Naive B cell (primary cell): ENCODE measurements at regions not wholly inside any gene's neighbourhood (a gene's known extent, or its start where the extent isn't known, plus 50 kb on each side); places are given as distances from the start of the nearest gene placed in this dataset.

Source experiments
- ATAC-seq, 2 donors: fragments of 150-1000 bp; cut with Tn5 transposase; 2 replicates each; pipeline ENCODE4 v1.10.0; 2021; ENCODE audit warnings: low read depth in 2 of 2, mild to moderate bottlenecking in 2 of 2, moderate library complexity in 2 of 2
- DNase-seq: peaks from one replicate; pipeline ENCODE4 v3.0.0; 2022
- H3K27ac Mint-ChIP-seq, 6 donors: one replicate each; pipeline ENCODE4 v1.8.0; 2020 to 2022; ENCODE audit warnings: mild to moderate bottlenecking in 6 of 6, mixed read lengths in 6 of 6, moderate library complexity in 5 of 6, inconsistent platforms in 2 of 6
- H3K27me3 Mint-ChIP-seq, 3 donors: one replicate each; pipeline ENCODE4 v1.8.0; 2021 to 2022; ENCODE audit warnings: mixed read lengths in 3 of 3, mild to moderate bottlenecking in 1 of 3
- H3K36me3 Mint-ChIP-seq, 2 donors: one replicate each; pipeline ENCODE4 v1.8.0; 2020 to 2022; ENCODE audit warnings: mixed read lengths in 2 of 2, inconsistent platforms in 1 of 2, mild to moderate bottlenecking in 1 of 2
- H3K4me1 Mint-ChIP-seq, 3 donors: one replicate each; pipeline ENCODE4 v1.8.0; 2020 to 2022; ENCODE audit warnings: mixed read lengths in 3 of 3, inconsistent platforms in 1 of 3, mild to moderate bottlenecking in 1 of 3, moderate library complexity in 1 of 3
- H3K4me3 Mint-ChIP-seq, 8 donors: one replicate each; pipeline ENCODE4 v1.8.0; 2020 to 2022; ENCODE audit warnings: mild to moderate bottlenecking in 8 of 8, mixed read lengths in 8 of 8, moderate library complexity in 8 of 8, inconsistent platforms in 2 of 8
- H3K9me3 Mint-ChIP-seq, 7 donors: one replicate each; pipeline ENCODE4 v1.8.0; 2020 to 2022; ENCODE audit warnings: mixed read lengths in 7 of 7, mild to moderate bottlenecking in 5 of 7, inconsistent platforms in 2 of 7, moderate library complexity in 1 of 7

DNA sequence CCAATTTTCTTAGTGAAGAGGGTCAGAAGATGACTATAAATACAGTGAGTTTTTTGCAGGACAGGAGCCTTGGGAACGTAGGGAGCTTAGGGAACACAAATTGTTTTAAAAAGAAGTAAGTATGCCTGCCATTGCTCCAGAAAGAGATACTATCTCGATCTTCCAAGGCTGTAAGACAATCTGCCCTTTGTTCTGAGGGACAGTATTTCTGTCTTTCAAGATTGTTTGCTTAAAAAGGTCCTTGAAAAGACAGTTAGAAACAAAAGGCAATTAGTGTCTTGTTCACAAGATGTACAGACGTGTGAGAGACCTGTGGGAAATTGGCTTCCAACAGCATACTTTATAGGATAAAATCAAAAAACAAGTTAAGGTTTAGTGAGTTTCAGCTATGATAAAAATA lies 321.2 kb upstream of the FAR2 start:
- H3K4me1 Mint-ChIP-seq: no peaks in the 10 kb centered on the region
- H3K9me3 Mint-ChIP-seq: peaks cover 0 to 3% (median 2%) of the 10 kb centered on the region in 7 donors
- no peaks in the 10 kb centered on the region for H3K27me3 Mint-ChIP-seq
- H3K36me3 Mint-ChIP-seq: no peaks in the 10 kb centered on the region
- no peak for ATAC-seq
- H3K27ac Mint-ChIP-seq: no peak overlapping the region
- H3K4me3 Mint-ChIP-seq: no peak overlapping the region
- DNase-seq: no peak

DNA sequence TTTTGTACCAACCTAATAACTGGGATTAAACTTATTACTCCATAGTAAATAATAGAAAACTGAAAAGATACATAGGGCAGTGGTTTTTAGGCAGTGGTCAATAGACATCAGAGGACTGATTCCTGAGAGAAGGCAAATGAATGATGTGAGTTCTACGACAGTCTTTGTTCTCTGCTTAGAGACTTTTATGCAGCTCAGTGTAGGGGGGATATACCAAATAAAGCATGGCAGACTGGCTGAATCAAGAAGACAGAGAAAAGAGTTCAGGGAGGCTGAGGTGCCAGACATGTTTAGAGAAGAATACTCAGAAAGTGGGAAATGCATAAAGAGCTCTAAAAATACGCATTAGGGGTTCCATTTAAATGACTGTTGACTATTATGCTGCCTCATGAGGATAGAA lies 320.8 kb upstream of the FAR2 start:
- no peaks in the 10 kb centered on the region for H3K27me3 Mint-ChIP-seq
- H3K9me3 Mint-ChIP-seq: peaks cover 0 to 6% (median 4%) of the 10 kb centered on the region in 7 donors
- ATAC-seq (no peak), DNase-seq (no peak)
- no peak overlapping the region for H3K27ac Mint-ChIP-seq
- H3K4me1 Mint-ChIP-seq: no peaks in the 10 kb centered on the region
- no peaks in the 10 kb centered on the region for H3K36me3 Mint-ChIP-seq
- H3K4me3 Mint-ChIP-seq: no peak overlapping the region

DNA sequence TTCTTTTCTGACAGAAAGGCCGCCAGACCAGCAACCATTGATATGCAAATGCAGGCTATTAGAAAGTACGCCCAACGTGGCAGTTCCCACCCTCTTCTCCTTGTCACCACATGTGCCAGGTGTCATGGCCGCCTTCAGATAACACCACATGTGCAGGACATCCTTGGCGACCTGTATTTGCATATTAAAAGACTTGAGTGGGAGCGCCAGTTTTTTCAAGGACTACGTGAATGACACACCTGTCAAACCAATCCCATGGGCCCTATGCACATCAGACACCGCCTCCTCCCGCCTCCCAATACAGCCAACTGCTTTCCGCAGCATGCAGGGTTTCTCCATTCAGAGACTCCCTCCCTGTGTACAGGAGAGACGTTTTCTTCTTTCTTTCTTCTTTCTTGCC lies 318.6 kb upstream of the FAR2 start:
- H3K27ac Mint-ChIP-seq: no peak overlapping the region
- ATAC-seq: no peak
- H3K9me3 Mint-ChIP-seq: peaks cover 5 to 26% (median 9%) of the 10 kb centered on the region in 7 donors
- H3K4me1 Mint-ChIP-seq: no peaks in the 10 kb centered on the region
- DNase-seq: no peak
- no peaks in the 10 kb centered on the region for H3K36me3 Mint-ChIP-seq
- no peaks in the 10 kb centered on the region for H3K27me3 Mint-ChIP-seq
- no peak overlapping the region for H3K4me3 Mint-ChIP-seq

DNA sequence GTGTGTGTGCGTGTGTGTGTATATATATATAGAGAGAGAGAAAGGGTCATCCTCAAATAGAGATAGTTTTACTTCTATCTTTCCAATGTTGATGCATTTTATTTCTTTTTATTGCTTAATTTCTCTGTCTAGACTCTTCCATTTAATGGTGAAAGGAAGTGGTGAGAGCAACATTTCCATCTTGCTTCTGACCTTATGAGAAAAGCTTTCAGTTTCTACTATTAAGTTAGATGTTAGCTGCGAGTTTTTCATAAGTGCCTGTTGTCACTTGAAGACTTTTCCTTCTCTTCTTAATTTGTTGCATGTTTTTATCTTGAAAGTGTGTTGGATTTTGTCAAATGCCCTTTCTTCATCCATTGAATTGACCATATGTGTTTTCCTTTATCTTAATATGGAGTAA lies 304.4 kb upstream of the FAR2 start:
- H3K9me3 Mint-ChIP-seq: peaks cover 0 to 5% (median 2%) of the 10 kb centered on the region in 7 donors
- DNase-seq (no peak), ATAC-seq (no peak)
- no peaks in the 10 kb centered on the region for H3K36me3 Mint-ChIP-seq
- no peaks in the 10 kb centered on the region for H3K4me1 Mint-ChIP-seq
- no peaks in the 10 kb centered on the region for H3K27me3 Mint-ChIP-seq
- no peak overlapping the region for H3K27ac Mint-ChIP-seq
- no peak overlapping the region for H3K4me3 Mint-ChIP-seq

DNA sequence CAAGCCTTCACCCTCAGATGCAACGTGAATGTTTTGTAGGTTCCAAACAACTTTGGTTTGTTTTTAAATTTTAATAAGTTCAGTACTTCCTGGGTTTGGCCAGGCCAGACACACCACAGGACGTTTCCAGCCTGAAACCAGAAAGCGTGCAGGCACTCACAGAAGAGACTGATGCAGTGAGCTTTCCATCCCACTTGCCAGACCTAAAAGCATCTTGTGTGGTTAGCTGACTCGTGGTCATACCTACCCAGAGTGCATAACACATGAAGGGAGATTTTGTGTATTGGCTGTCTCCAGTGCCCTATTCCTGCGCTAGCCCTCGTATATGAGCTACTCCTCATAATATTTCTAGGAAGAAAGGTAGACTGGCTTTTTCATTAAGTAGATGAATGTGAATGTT lies 297.3 kb upstream of the FAR2 start:
- DNase-seq (no peak), ATAC-seq (no peak)
- Mint-ChIP-seq H3K36me3 (no peaks in the 10 kb centered on the region), H3K27me3 (no peaks in the 10 kb centered on the region), H3K9me3 (peaks cover 0 to 4% (median 3%) of the 10 kb centered on the region in 7 donors), H3K4me3 (no peak overlapping the region), H3K27ac (no peak overlapping the region), H3K4me1 (no peaks in the 10 kb centered on the region)

DNA sequence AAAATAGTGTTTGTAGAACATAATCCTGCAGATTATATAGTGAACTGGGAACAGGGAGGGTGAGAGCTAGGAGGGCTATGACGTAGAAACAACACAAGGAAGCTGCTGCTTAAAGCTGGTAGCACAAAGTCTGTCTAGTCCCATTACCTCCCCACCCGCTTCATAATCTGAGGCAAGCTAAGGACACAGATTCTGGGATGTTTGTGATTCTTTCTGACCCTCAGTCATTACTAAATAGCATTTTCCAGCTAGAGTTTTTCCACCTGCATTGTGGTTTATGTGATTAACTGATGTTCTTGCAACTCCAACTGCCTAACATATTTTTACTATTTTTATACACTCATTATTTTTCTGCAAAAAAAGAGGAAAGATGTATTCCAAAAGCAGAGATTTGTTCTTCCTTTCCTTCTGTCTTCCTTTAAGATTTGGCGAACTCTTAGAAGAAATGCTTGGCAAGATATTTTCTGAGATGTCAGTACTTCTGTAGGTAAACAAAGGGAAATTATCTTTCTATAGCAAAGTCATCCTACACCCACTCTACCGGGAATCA lies 293.2 kb upstream of the FAR2 start:
- no peak overlapping the region for H3K4me3 Mint-ChIP-seq
- H3K27ac Mint-ChIP-seq: no peak overlapping the region
- peaks cover 0 to 8% (median 2%) of the 10 kb centered on the region in 7 donors for H3K9me3 Mint-ChIP-seq
- ATAC-seq (no peak), DNase-seq (no peak)
- H3K27me3 Mint-ChIP-seq: no peaks in the 10 kb centered on the region
- no peaks in the 10 kb centered on the region for H3K4me1 Mint-ChIP-seq
- no peaks in the 10 kb centered on the region for H3K36me3 Mint-ChIP-seq

DNA sequence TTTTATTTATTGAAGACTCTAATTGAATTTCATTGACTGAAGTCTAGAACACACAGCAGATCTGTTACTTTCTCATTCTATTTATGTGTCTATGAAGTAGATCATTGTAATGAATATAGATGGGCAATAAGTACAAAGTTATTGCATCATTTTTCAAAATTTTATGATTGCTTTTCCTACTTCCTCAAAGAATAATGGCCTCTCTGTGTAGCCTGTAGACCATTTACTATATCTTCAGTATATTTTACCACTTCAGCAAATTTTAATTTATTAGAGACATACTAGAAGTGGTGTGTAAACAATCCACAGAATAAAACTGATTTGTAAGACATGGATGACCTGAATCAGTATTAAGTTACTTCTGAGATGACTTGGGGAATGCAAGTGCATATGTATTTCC lies 291.7 kb upstream of the FAR2 start:
- Mint-ChIP-seq H3K36me3 (no peaks in the 10 kb centered on the region), H3K4me1 (no peaks in the 10 kb centered on the region), H3K9me3 (peaks cover 0 to 8% (median 2%) of the 10 kb centered on the region in 7 donors), H3K27me3 (no peaks in the 10 kb centered on the region), H3K4me3 (no peak overlapping the region), H3K27ac (no peak overlapping the region)
- ATAC-seq (no peak), DNase-seq (no peak)

DNA sequence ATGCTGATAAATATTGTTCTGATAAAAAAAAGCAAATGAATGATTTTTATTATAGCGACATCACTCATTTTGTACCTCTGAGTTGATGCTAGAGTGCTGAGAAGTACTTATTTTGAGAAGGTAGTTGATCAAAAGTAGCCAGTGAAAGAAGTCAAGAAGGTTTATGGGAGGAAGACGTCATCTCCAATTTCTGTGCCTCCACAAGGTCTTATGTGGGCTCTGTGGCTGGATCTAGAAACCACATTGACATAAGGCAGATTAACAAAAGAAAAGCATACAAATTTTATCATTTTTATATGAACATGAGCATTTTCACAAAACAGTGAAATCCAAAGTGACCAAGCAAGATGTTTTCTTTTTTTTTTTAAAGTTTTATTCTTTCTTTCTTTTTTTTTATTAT lies 289.5 kb upstream of the FAR2 start:
- Mint-ChIP-seq H3K27me3 (peaks cover 0 to 8% (median 6%) of the 10 kb centered on the region in 3 donors), H3K4me1 (no peaks in the 10 kb centered on the region), H3K9me3 (peaks cover 0 to 7% (median 3%) of the 10 kb centered on the region in 7 donors), H3K27ac (no peak overlapping the region), H3K36me3 (no peaks in the 10 kb centered on the region), H3K4me3 (no peak overlapping the region)
- DNase-seq: no peak
- ATAC-seq: no peak

DNA sequence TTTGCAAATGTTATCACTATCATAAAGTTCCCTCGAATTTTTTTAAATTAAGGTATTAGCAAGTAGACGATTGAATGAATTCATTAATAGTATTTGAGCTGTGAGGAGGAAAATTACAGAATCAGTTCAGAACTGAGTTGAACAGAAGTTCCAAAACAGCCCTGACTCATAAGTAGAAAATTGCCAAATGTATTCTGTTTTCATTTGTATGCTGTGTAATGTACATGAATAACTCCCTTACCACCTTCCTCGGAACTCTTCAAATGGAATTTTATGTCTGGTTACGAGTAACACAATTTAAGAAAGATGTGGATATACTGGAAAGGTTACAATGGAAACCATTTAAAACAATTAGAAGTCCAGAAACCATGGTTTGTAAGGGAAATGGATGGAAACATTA lies 283.3 kb upstream of the FAR2 start:
- H3K27ac Mint-ChIP-seq: peak overlapping the region in 1 of 6 donors; percentile 54
- no peaks in the 10 kb centered on the region for H3K36me3 Mint-ChIP-seq
- no peak for DNase-seq
- peaks cover 4 to 11% (median 8%) of the 10 kb centered on the region in 3 donors for H3K27me3 Mint-ChIP-seq
- H3K4me3 Mint-ChIP-seq: no peak overlapping the region
- no peaks in the 10 kb centered on the region for H3K4me1 Mint-ChIP-seq
- H3K9me3 Mint-ChIP-seq: peaks cover 0 to 7% (median 0%) of the 10 kb centered on the region in 7 donors
- no peak for ATAC-seq

DNA sequence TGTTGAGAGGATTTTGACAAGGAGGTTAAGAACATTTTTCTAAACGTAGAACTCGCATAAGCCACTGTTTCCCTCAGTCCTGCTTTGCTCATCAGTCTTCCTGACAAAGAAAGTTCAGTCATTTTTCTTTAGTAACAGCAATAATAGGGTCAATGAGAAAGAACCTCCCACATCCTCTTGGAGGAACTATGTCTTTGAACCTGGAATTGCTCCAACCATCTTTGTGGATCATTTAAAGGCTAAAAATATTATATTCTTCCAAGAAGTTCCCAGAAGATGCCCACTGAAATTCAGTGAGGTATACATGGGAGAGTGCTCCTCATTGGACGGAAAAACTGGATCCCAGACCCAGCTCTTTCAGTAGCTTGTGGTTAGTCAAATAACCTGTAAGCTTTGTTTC lies 282.8 kb upstream of the FAR2 start:
- Mint-ChIP-seq H3K27ac (no peak overlapping the region), H3K4me1 (no peaks in the 10 kb centered on the region), H3K9me3 (peaks cover 0 to 7% (median 0%) of the 10 kb centered on the region in 7 donors), H3K4me3 (no peak overlapping the region), H3K36me3 (no peaks in the 10 kb centered on the region), H3K27me3 (peaks cover 4 to 11% (median 8%) of the 10 kb centered on the region in 3 donors)
- no peak for DNase-seq
- no peak for ATAC-seq

DNA sequence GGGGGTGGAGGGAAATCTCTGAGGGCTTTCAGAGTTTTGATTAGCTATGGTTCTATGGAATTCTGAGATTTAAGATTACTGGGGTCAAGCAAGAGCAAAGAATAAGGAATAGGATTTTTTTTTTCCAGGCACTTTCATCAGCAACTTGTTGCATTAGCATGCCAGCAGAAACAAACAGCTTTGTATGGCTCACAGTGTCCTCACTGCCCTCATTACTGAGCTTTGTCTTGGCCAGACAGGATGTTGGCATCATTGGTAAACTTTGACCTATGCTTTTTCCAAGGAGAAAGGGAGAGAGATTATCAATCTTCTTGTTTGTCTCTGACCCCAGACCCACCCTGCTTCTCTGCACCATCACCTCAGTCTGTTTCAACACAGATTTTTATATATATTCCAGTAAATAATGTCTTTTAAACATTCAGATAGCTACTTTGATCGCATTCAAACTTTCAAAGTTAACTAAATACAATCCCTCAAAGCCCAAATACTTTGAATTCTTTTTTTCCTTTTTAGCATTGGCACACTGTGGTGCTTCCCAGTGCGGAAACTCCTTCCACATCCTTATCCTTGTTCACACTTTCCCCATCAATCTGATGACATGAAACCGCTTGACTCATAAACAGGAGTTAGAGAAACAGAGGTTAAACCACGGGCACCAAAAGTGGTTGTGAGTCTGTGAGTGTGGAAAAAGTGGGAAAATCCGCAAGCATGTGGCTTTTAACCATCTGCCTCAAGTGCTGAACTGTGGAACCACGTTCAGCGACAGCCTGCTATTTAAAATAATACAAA lies 282.2 kb upstream of the FAR2 start:
- H3K4me1 Mint-ChIP-seq: no peaks in the 10 kb centered on the region
- no peak for DNase-seq
- no peak for ATAC-seq
- H3K27me3 Mint-ChIP-seq: peaks cover 4 to 11% (median 8%) of the 10 kb centered on the region in 3 donors
- H3K9me3 Mint-ChIP-seq: peaks cover 0 to 7% (median 0%) of the 10 kb centered on the region in 7 donors
- H3K4me3 Mint-ChIP-seq: no peak overlapping the region
- no peaks in the 10 kb centered on the region for H3K36me3 Mint-ChIP-seq
- no peak overlapping the region for H3K27ac Mint-ChIP-seq

DNA sequence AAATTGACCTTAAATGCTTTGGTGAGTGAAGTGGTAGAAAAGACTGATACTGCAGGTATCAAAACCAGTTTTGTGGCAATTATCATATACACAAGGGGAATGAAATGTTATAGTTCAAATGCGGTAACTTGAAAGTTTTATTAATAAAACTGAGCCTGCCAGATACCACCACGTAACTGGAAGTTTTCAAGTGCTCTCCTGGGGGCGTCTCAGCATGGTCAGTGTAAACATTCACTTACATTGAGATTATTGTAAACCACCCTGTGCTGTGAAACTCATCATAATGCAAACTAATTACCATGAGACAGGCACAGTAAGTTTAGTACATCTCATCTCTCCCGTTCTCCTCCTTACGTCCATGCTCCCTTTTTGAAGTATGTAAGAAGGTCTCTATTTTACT lies 280.7 kb upstream of the FAR2 start:
- no peak overlapping the region for H3K4me3 Mint-ChIP-seq
- no peak overlapping the region for H3K27ac Mint-ChIP-seq
- peaks cover 4 to 11% (median 8%) of the 10 kb centered on the region in 3 donors for H3K27me3 Mint-ChIP-seq
- H3K4me1 Mint-ChIP-seq: no peaks in the 10 kb centered on the region
- no peak for ATAC-seq
- H3K36me3 Mint-ChIP-seq: no peaks in the 10 kb centered on the region
- no peak for DNase-seq
- peaks cover 0 to 7% (median 0%) of the 10 kb centered on the region in 7 donors for H3K9me3 Mint-ChIP-seq

DNA sequence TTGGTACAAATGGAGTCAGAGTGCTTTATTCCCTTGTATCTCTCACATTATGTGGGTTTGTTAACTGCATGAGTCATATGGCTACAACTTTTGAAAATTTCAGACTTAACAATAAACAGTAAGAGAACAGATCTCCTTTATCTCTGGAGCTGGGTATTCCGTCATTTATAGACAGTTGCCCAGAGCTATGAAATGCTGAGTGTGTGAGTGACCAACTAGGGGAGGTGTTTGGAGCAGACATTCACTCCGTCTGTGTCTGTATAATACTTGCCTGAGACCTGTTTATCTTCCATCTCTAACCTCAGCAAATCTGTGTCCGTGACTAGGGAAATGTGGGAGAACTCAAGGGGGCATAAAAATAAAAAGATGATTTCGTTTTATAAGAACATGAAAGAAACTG lies 279.9 kb upstream of the FAR2 start:
- Mint-ChIP-seq H3K27me3 (peaks cover 4 to 7% (median 4%) of the 10 kb centered on the region in 3 donors), H3K4me3 (no peak overlapping the region), H3K27ac (no peak overlapping the region), H3K4me1 (no peaks in the 10 kb centered on the region), H3K36me3 (no peaks in the 10 kb centered on the region), H3K9me3 (peaks cover 0 to 3% (median 0%) of the 10 kb centered on the region in 7 donors)
- no peak for DNase-seq
- ATAC-seq: no peak

DNA sequence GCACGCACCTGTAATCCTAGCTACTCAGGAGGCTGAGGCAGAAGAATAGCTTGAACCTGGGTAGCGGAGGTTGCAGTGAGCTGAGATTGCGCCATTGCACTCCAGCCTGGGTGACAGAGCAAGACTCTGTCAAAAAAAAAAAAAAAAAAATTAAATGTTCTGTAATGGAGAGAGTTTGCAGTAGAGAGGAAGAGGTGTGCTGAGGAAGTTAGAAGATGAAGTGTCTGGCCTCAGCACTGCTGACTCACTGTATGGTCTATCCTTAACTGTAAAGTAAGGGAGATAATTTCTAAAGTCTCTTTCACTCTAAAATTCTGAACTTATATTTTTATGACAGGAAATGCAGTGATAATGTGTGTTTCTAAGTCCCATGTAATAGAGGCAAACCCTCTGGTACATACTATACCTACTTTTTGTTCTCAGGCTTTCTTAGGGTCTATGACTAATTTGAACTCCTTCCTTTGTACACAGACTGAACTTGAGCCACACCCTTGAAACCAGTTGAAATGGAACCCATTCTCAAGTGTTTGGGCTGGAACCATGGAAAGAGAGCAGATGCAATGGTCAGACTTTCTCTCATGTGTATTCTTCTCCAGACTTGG lies 278.1 kb upstream of the FAR2 start:
- Mint-ChIP-seq H3K4me1 (no peaks in the 10 kb centered on the region), H3K36me3 (no peaks in the 10 kb centered on the region), H3K4me3 (peak overlapping the region in 1 of 8 donors; percentile 29), H3K27me3 (peaks cover 0 to 4% (median 2%) of the 10 kb centered on the region in 3 donors), H3K9me3 (peaks cover 0 to 3% (median 0%) of the 10 kb centered on the region in 7 donors), H3K27ac (no peak overlapping the region)
- no peak for ATAC-seq
- DNase-seq: no peak
